Mucosa of descending colon (tissue), 3 donors: ENCODE measurements at regions not wholly inside any gene's neighbourhood (a gene's known extent, or its start where the extent isn't known, plus 50 kb on each side); places are given as distances from the start of the nearest gene placed in this dataset.

ENCODE experiments used
- ATAC-seq: fragments of 200-7000 bp; cut with Tn5 transposase; one replicate; pipeline ENCODE4 v1.9.1; 2020; ENCODE audit warnings: mild to moderate bottlenecking, moderate library complexity
- DNase-seq, 3 donors: peaks; one replicate each; pipeline ENCODE4 v3.0.0-alpha.2; 2020
- H3K36me3 ChIP-seq: fragments of 200-600 bp; one replicate; pipeline ENCODE4 v1.8.0; 2021; ENCODE audit warnings: low read depth, mild to moderate bottlenecking
- H3K4me1 ChIP-seq: fragments of 200-600 bp; one replicate; pipeline ENCODE4 v1.8.0; 2021; ENCODE audit warnings: low read depth, mild to moderate bottlenecking
- H3K4me3 ChIP-seq: fragments of 200-600 bp; one replicate; pipeline ENCODE4 v1.8.0; 2021; ENCODE audit warnings: mild to moderate bottlenecking
- H3K9me3 ChIP-seq: fragments of 200-600 bp; one replicate; pipeline ENCODE4 v1.8.0; 2021; ENCODE audit warnings: mild to moderate bottlenecking
- intact Hi-C, 2 donors: fragments of 100-400 bp; cut with DNase I in 1 of 2; cut with micrococcal nuclease in 1 of 2; formaldehyde crosslinking; loops; one replicate each; pipeline versions ENCODE4 v1.11.0 to v1.11.1; 2022; cut with DNase I, micrococcal nuclease
- TF ChIP-seq, protein P1 (sequence below): fragments of 200-600 bp; IDR thresholded peaks from one replicate; pipeline ENCODE4 v1.8.0; 2022; ENCODE audit warnings: antibody characterized with exemption, mild to moderate bottlenecking
- donor health status: DM: no; HTN: no; CAD: no; lungs with moderate emphysema.
- donor health status: DM: no; HTN: no; CAD: no.
- donor health status: DM: no; HTN: yes; CAD: no.

DNA sequence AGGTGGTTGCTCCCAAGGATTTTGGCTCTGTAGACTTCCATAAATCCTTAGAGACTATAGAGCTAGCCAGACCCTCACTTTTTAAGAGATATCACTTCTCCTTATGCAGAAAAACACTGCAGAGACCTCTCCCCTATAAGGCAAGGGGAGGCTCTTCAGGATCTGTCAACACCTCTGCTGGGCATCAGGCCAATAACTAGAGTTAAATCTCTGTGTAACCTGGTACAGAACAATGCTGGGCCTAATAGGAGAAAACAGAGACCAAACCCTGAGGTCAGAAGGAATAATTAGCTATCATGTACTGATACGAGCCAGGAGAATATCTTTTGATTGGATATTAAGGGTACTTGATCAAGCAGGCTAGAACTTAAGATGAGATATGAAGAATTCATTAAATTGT, 358.5 kb downstream of the TBC1D4 start:
- TF ChIP-seq, protein P1, sequence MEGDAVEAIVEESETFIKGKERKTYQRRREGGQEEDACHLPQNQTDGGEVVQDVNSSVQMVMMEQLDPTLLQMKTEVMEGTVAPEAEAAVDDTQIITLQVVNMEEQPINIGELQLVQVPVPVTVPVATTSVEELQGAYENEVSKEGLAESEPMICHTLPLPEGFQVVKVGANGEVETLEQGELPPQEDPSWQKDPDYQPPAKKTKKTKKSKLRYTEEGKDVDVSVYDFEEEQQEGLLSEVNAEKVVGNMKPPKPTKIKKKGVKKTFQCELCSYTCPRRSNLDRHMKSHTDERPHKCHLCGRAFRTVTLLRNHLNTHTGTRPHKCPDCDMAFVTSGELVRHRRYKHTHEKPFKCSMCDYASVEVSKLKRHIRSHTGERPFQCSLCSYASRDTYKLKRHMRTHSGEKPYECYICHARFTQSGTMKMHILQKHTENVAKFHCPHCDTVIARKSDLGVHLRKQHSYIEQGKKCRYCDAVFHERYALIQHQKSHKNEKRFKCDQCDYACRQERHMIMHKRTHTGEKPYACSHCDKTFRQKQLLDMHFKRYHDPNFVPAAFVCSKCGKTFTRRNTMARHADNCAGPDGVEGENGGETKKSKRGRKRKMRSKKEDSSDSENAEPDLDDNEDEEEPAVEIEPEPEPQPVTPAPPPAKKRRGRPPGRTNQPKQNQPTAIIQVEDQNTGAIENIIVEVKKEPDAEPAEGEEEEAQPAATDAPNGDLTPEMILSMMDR: no peak
- Histone ChIP-seq H3K9me3 (no peaks in the 10 kb centered on the region), H3K4me3 (no peak overlapping the region), H3K36me3 (no peaks in the 10 kb centered on the region), H3K4me1 (no peaks in the 10 kb centered on the region)
- intact Hi-C loops: no loop called here
- no peak for ATAC-seq
- no peak for DNase-seq

- TF ChIP-seq, protein P1: no peak
- Histone ChIP-seq H3K9me3 (no peaks in the 10 kb centered on the region), H3K4me3 (no peak overlapping the region), H3K36me3 (no peaks in the 10 kb centered on the region), H3K4me1 (no peaks in the 10 kb centered on the region)
- DNase-seq (no peak), ATAC-seq (no peak)
- intact Hi-C loops: no loop called here
Observed at GRCh38 chr13:75120085-75120484, 361.9 kb downstream of the TBC1D4 start.

GRCh38 chr13:75115171-75115570, 366.8 kb downstream of the TBC1D4 start:
- no peak for DNase-seq
- H3K4me3 ChIP-seq: no peak overlapping the region
- H3K4me1 ChIP-seq: no peaks in the 10 kb centered on the region
- ATAC-seq: no peak
- peaks cover 2% of the 10 kb centered on the region for H3K9me3 ChIP-seq
- intact Hi-C loops: no loop called here
- H3K36me3 ChIP-seq: no peaks in the 10 kb centered on the region
- TF ChIP-seq, protein P1: no peak

- intact Hi-C loops: no loop called here
- ATAC-seq: no peak
Observed at GRCh38 chr13:75103976-75104375, 378.0 kb downstream of the TBC1D4 start.

DNA sequence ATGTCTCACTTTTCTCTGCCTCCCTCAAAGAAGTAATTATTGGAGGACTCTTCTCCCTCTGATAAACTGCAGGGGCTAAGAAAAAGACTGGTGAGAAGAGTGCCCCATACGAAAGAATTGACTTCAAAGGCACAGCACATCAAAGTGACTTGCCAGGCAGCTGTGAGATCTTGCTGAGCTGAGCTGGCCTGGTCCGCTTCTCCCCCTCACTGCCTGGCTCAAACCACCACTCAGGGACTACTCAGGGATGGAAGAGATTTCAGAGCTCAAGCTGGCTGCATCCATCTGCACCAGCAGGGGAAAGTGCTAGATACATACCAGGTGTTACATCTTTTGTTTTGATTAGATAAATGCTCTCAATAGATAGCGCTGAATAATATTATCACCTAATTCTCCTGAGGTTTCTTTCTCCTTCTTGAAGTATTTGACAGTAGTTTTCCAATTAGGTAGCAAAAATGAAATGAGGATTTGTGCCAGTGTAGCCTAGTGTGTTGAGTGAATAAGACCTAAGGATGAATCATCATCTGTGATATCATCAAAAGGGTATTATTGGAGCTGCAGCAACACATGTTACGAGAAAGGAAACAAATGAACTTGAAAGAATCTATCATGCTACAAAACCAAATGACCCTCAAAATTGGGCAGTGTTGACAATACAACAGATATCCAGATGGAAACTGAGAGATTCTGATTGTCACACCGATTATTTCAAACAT, 379.8 kb downstream of the TBC1D4 start:
- intact Hi-C loops: no loop called here
- H3K9me3 ChIP-seq: no peaks in the 10 kb centered on the region
- no peak overlapping the region for H3K4me3 ChIP-seq
- ATAC-seq (no peak), DNase-seq (no peak)
- H3K36me3 ChIP-seq: no peaks in the 10 kb centered on the region
- H3K4me1 ChIP-seq: no peaks in the 10 kb centered on the region
- TF ChIP-seq, protein P1: no peak

More at GRCh38 chr13:75103976-75104375, 378.0 kb downstream of the TBC1D4 start:
- H3K36me3 ChIP-seq: no peaks in the 10 kb centered on the region
- no peak overlapping the region for H3K4me3 ChIP-seq
- TF ChIP-seq, protein P1: no peak
- H3K9me3 ChIP-seq: no peaks in the 10 kb centered on the region
- DNase-seq: no peak
- no peaks in the 10 kb centered on the region for H3K4me1 ChIP-seq

DNA sequence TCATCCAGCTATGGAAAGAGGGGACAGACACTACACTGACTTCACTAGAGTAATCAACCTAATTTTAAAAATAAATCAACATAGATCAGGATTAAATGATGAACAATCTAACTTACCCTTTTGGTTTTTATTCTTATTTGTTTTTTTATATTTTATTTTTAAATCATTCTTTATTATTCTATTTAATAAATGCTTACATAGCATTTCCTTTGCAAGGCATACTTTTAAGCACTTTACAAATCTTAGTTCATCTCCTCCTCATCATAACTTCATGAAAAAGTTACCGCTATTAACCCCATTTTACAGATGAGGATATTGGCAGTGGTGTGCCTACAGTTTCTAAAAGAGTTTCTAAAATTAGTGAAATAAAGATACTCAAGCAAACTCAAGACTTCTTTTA, 380.6 kb downstream of the TBC1D4 start:
- Histone ChIP-seq H3K4me1 (no peaks in the 10 kb centered on the region), H3K9me3 (no peaks in the 10 kb centered on the region), H3K36me3 (no peaks in the 10 kb centered on the region), H3K4me3 (no peak overlapping the region)
- TF ChIP-seq, protein P1: no peak
- ATAC-seq: no peak
- intact Hi-C loops: no loop called here
- DNase-seq: no peak
